H9 (cell line): ENCODE measurements at regions not wholly inside any gene's neighbourhood (a gene's known extent, or its start where the extent isn't known, plus 50 kb on each side); places are given as distances from the start of the nearest gene placed in this dataset.

Experiments
- DNase-seq: peaks from one replicate; pipeline ENCODE4 v3.0.0-alpha.2; 2017
- H2AFZ ChIP-seq: one replicate; pipeline ENCODE4 v1.6.1; 2013; ENCODE audit warnings: mild to moderate bottlenecking, low read length, control low read depth, moderate library complexity
- H2AK5ac ChIP-seq: 2 replicates; pipeline ENCODE4 v1.6.1; 2013; ENCODE audit warnings: low read length, control low read depth, mixed read lengths; ENCODE audit not compliant: insufficient read length
- H2BK120ac ChIP-seq: one replicate; pipeline ENCODE4 v1.6.1; 2013; ENCODE audit warnings: low read depth, mild to moderate bottlenecking, low read length, control low read depth, inconsistent platforms; ENCODE audit not compliant: poor library complexity, severe bottlenecking
- H2BK12ac ChIP-seq: 2 replicates; pipeline ENCODE4 v1.6.1; 2013; ENCODE audit warnings: low read length, control low read depth, mixed read lengths, low read depth; ENCODE audit not compliant: insufficient read length
- H2BK15ac ChIP-seq: 2 replicates; pipeline ENCODE4 v1.6.1; 2013; ENCODE audit warnings: low read depth, low read length, control low read depth
- H2BK20ac ChIP-seq: one replicate; pipeline ENCODE4 v1.6.1; 2013; ENCODE audit warnings: low read depth, mild to moderate bottlenecking, low read length, control low read depth, inconsistent platforms; ENCODE audit not compliant: poor library complexity, severe bottlenecking
- H2BK5ac ChIP-seq: 2 replicates; pipeline ENCODE4 v1.6.1; 2013; ENCODE audit warnings: low read length, control low read depth, mixed read lengths; ENCODE audit not compliant: insufficient read length
- H3K14ac ChIP-seq: 2 replicates; pipeline ENCODE4 v1.6.1; 2013; ENCODE audit warnings: low read length, control low read depth; ENCODE audit not compliant: insufficient read depth
- H3K18ac ChIP-seq: 2 replicates; pipeline ENCODE4 v1.6.1; 2013; ENCODE audit warnings: low read depth, mild to moderate bottlenecking, mixed read lengths, low read length, control low read depth; ENCODE audit not compliant: insufficient read length
- H3K23ac ChIP-seq: 2 replicates; pipeline ENCODE4 v1.6.1; 2013; ENCODE audit warnings: low read length, control low read depth, mixed read lengths, low read depth; ENCODE audit not compliant: insufficient read length
- H3K23me2 ChIP-seq: 2 replicates; pipeline ENCODE4 v1.6.1; 2013; ENCODE audit warnings: low read depth, mild to moderate bottlenecking, mixed read lengths, low read length, control low read depth; ENCODE audit not compliant: insufficient read length, poor library complexity, severe bottlenecking
- H3K27ac ChIP-seq: 2 replicates; pipeline ENCODE4 v1.5.1; 2013; ENCODE audit warnings: low read length, control low read depth, mixed read lengths, low read depth; ENCODE audit not compliant: insufficient read length
- H3K27me3 ChIP-seq: 2 replicates; pipeline ENCODE4 v1.6.1; 2013; ENCODE audit warnings: low read length, control low read depth, inconsistent platforms; ENCODE audit not compliant: insufficient read depth
- H3K4ac ChIP-seq: 2 replicates; pipeline ENCODE4 v1.6.1; 2013; ENCODE audit warnings: low read depth, mild to moderate bottlenecking, control low read depth, inconsistent platforms, low read length, moderate library complexity
- H3K4me1 ChIP-seq: 2 replicates; pipeline ENCODE4 v1.6.1; 2013; ENCODE audit warnings: low read length, control low read depth, inconsistent platforms; ENCODE audit not compliant: insufficient read depth
- H3K4me2 ChIP-seq: 2 replicates; pipeline ENCODE4 v1.6.1; 2013; ENCODE audit warnings: low read length, control low read depth, mixed read lengths; ENCODE audit not compliant: insufficient read length, insufficient read depth
- H3K56ac ChIP-seq: 2 replicates; pipeline ENCODE4 v1.6.1; 2013; ENCODE audit warnings: low read depth, mild to moderate bottlenecking, mixed read lengths, low read length, control low read depth; ENCODE audit not compliant: insufficient read length
- H3K79me1 ChIP-seq: 2 replicates; pipeline ENCODE4 v1.6.1; 2013; ENCODE audit warnings: low read depth, mild to moderate bottlenecking, moderate library complexity, low read length, control low read depth, inconsistent platforms; ENCODE audit not compliant: insufficient read depth, poor library complexity, severe bottlenecking
- H3K79me2 ChIP-seq: 2 replicates; pipeline ENCODE4 v1.6.1; 2013; ENCODE audit warnings: low read length, control low read depth, inconsistent platforms; ENCODE audit not compliant: insufficient read depth
- H3K9ac ChIP-seq: 2 replicates; pipeline ENCODE4 v1.6.1; 2013; ENCODE audit warnings: low read length, control low read depth, mixed read lengths; ENCODE audit not compliant: insufficient read length; ENCODE audit errors: extremely low read depth
- H3K9me3 ChIP-seq: one replicate; pipeline ENCODE4 v1.6.1; 2013; ENCODE audit warnings: low read depth, low read length, inconsistent platforms; ENCODE audit not compliant: control insufficient read depth
- H3T11ph ChIP-seq: one replicate; pipeline ENCODE4 v1.6.1; 2013; ENCODE audit warnings: mild to moderate bottlenecking, low read length, control low read depth, inconsistent platforms
- H4K20me1 ChIP-seq: one replicate; pipeline ENCODE4 v1.6.1; 2013; ENCODE audit not compliant: control insufficient read depth, insufficient read length, insufficient read depth
- H4K5ac ChIP-seq: 2 replicates; pipeline ENCODE4 v1.6.1; 2013; ENCODE audit warnings: low read depth, mild to moderate bottlenecking, mixed read lengths, low read length, control low read depth; ENCODE audit not compliant: insufficient read length
- H4K8ac ChIP-seq: replicated peaks from 2 replicates; pipeline ENCODE4 v1.6.1; 2013; ENCODE audit warnings: low read length, control low read depth, mixed read lengths, low read depth; ENCODE audit not compliant: insufficient read length
- H4K91ac ChIP-seq: 2 replicates; pipeline ENCODE4 v1.6.1; 2013; ENCODE audit warnings: low read depth, mild to moderate bottlenecking, moderate library complexity, mixed read lengths, low read length, control low read depth; ENCODE audit not compliant: insufficient read length
- H3K27ac Mint-ChIP-seq, 3 experiments: 2 replicates in 2 of 3; 3 replicates in 1 of 3; pipeline ENCODE4 v1.8.0; 2020 to 2021; ENCODE audit warnings: mixed read lengths in 3 of 3, mild to moderate bottlenecking in 1 of 3, moderate library complexity in 1 of 3
- H3K27me3 Mint-ChIP-seq: 2 replicates; pipeline ENCODE4 v1.8.0; 2021; ENCODE audit warnings: low read depth, mild to moderate bottlenecking, moderate library complexity, mixed read lengths
- H3K36me3 Mint-ChIP-seq, 3 experiments: 2 replicates in 2 of 3; 3 replicates in 1 of 3; pipeline ENCODE4 v1.8.0; 2020 to 2021; ENCODE audit warnings: low read depth in 3 of 3, mixed read lengths in 3 of 3; ENCODE audit not compliant: insufficient read depth in 1 of 3
- H3K4me1 Mint-ChIP-seq, 2 experiments: 2 replicates each; pipeline ENCODE4 v1.8.0; 2020; ENCODE audit warnings: mixed read lengths in 2 of 2
- H3K4me3 Mint-ChIP-seq, 2 experiments: 2 replicates in 1 of 2; 3 replicates in 1 of 2; pipeline ENCODE4 v1.8.0; 2020 to 2021; ENCODE audit warnings: mild to moderate bottlenecking in 2 of 2, mixed read lengths in 2 of 2, moderate library complexity in 1 of 2
- H3K9me3 Mint-ChIP-seq, 2 experiments: 2 replicates in 1 of 2; 3 replicates in 1 of 2; pipeline ENCODE4 v1.8.0; 2020; ENCODE audit warnings: mild to moderate bottlenecking in 2 of 2, mixed read lengths in 2 of 2, moderate library complexity in 1 of 2
- WGBS: extraction: QIAGEN DNeasy Blood & Tissue Kit; methylation state at CpG from one replicate; pipeline ENCODE4 v1.1.7; 2013; ENCODE audit warnings: missing lambda C conversion rate, low lambda C conversion rate, mixed read lengths; ENCODE audit not compliant: insufficient read length; ENCODE audit errors: extremely low coverage; 5-methylcytosine and 5-hydroxymethylcytosine counted together
- TF ChIP-seq, protein P1 (sequence below): fragments of 200-600 bp; sonication (generic); conservative IDR thresholded peaks from 3 replicates; pipeline ENCODE4 v1.8.0; 2021; ENCODE audit warnings: antibody characterized with exemption, mild to moderate bottlenecking

DNA sequence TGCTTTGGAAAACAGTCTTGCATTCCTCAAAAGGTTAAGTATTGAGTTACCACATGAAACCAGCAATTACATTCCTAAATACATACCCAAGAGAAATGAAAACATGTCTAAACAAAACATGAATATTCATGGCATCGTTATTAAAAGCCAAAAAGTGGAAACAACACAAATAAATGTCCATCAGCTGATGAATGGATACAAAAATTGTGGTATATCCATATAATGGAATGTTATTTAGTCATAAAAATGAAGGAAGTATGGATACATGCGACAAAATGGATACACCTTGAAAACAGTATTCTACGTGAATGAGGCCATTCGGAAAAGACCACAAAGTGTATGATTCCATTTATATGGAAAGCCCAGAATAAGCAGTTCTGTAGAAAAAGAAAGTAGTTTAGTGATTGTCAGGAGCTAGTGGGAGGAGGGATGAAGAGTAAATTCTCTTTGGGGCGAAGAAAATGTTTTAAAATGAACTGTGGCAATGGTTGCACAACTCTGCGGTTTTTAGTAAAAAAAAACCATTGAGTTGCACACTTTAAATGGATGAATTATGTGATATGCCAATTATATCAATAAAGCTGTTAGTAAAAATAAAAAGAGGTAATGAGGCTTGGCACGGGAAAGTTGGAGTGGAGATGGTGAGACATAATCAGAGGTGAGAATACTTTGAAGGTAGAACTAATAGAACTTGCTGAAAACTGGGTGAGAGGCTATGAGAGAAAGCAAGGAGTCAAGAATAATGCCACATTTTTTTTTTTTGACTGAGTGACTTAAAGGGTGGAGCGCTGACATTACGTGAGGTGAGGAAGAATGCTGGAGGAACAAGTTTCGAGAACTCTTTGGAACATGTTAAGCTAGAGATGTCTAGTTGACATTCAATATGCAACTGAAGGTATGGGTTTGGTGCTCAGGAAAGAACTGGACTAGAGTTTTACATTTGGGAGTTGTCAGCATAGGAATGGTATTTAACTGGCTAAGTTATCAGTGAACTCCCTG, 194.9 kb upstream of the ZNF608 start:
- H3K56ac ChIP-seq, result no peak overlapping the region
- no peak overlapping the region for H2BK120ac ChIP-seq
- no peak overlapping the region for H3K23ac ChIP-seq
- H3K4me2 ChIP-seq, result no peak overlapping the region
- H4K8ac ChIP-seq, result no peak overlapping the region
- no peak for DNase-seq
- Mint-ChIP-seq H3K27me3 (no peaks in the 10 kb centered on the region), H3K4me1 (0 out of 4 replicates have a peak, but pooled peaks cover 0 to 3% of the 10 kb centered on the region in 2 experiments), H3K36me3 (peaks cover 8 to 15% (median 11%) of the 10 kb centered on the region in 3 experiments; a peak in 6 of 7 replicates), H3K9me3 (peaks cover 11 to 12% of the 10 kb centered on the region in 2 experiments), H3K4me3 (no peak overlapping the region), H3K27ac (no peak overlapping the region; a peak in 1 of 7 replicates)
- H2AFZ ChIP-seq, result no peak overlapping the region
- H3K4ac ChIP-seq, result no peak overlapping the region
- H3K18ac ChIP-seq, result no peak overlapping the region
- H2AK5ac ChIP-seq, result no peak overlapping the region
- H4K20me1 ChIP-seq, result no peaks in the 10 kb centered on the region
- no peaks in the 10 kb centered on the region for H3K79me1 ChIP-seq
- no peak overlapping the region for H2BK15ac ChIP-seq
- no peak overlapping the region for H3T11ph ChIP-seq
- no peak overlapping the region for H3K9ac ChIP-seq
- no CpG with 5 or more reads among the region's 10 CpGs for WGBS
- no peak overlapping the region for H2BK20ac ChIP-seq
- no peaks in the 10 kb centered on the region; the same call in 1 of the 2 replicates for H3K4me1 ChIP-seq
- no peaks in the 10 kb centered on the region for H3K9me3 ChIP-seq
- H2BK12ac ChIP-seq, result no peak overlapping the region
- H3K14ac ChIP-seq, result no peak overlapping the region
- no peak overlapping the region for H4K91ac ChIP-seq
- H3K27me3 ChIP-seq, result no peaks in the 10 kb centered on the region
- no peaks in the 10 kb centered on the region for H3K23me2 ChIP-seq
- TF ChIP-seq, protein P1, sequence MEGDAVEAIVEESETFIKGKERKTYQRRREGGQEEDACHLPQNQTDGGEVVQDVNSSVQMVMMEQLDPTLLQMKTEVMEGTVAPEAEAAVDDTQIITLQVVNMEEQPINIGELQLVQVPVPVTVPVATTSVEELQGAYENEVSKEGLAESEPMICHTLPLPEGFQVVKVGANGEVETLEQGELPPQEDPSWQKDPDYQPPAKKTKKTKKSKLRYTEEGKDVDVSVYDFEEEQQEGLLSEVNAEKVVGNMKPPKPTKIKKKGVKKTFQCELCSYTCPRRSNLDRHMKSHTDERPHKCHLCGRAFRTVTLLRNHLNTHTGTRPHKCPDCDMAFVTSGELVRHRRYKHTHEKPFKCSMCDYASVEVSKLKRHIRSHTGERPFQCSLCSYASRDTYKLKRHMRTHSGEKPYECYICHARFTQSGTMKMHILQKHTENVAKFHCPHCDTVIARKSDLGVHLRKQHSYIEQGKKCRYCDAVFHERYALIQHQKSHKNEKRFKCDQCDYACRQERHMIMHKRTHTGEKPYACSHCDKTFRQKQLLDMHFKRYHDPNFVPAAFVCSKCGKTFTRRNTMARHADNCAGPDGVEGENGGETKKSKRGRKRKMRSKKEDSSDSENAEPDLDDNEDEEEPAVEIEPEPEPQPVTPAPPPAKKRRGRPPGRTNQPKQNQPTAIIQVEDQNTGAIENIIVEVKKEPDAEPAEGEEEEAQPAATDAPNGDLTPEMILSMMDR, result no peak
- no peaks in the 10 kb centered on the region for H3K79me2 ChIP-seq
- H3K27ac ChIP-seq, result no peak overlapping the region
- no peak overlapping the region for H2BK5ac ChIP-seq
- H4K5ac ChIP-seq, result no peak overlapping the region
